Mammary epithelial cell (primary cell): ENCODE measurements at regions not wholly inside any gene's neighbourhood (a gene's known extent, or its start where the extent isn't known, plus 50 kb on each side); places are given as distances from the start of the nearest gene placed in this dataset.

ENCODE experiments used
- CTCF ChIP-seq, 2 donors: IDR thresholded peaks in 1 of 2; conservative IDR thresholded peaks in 1 of 2; 2 replicates each; pipeline ENCODE4 v1.5.1; 2011 to 2012; ENCODE audit warnings: inconsistent platforms in 2 of 2, low read length in 2 of 2, mild to moderate bottlenecking in 2 of 2, control low read depth in 1 of 2, low read depth in 1 of 2; ENCODE audit not compliant: insufficient read depth in 1 of 2; ENCODE audit errors: extremely low read depth in 1 of 2
- EZH2 ChIP-seq: IDR thresholded peaks from 2 replicates; pipeline ENCODE4 v1.6.1; 2012; ENCODE audit warnings: low read length, inconsistent platforms, borderline replicate concordance

GRCh38 chr11:25771605-25772004 is 560.3 kb upstream of the ANO3 start:
- no peak for TF ChIP-seq CTCF (conservative IDR thresholded peaks at IDR 0.05 in 1 of 2, IDR thresholded peaks at IDR 0.05 in 1 of 2; ENCODE audit: extremely low read depth in 1 of 2, insufficient read depth in 1 of 2, low read depth in 1 of 2, low read length in 2 of 2)
- no peak for TF ChIP-seq EZH2
